GM23338 (cell line): ENCODE measurements at regions not wholly inside any gene's neighbourhood (a gene's known extent, or its start where the extent isn't known, plus 50 kb on each side); places are given as distances from the start of the nearest gene placed in this dataset.

Experiments
- EZH2 ChIP-seq: fragments of 200-600 bp; sonication (generic); IDR thresholded peaks from one replicate; pipeline ENCODE4 v1.8.0; 2017; ENCODE audit warnings: antibody characterized with exemption, mild to moderate bottlenecking, low read depth; ENCODE audit not compliant: unreplicated experiment
- JUNB ChIP-seq: IDR thresholded peaks from one replicate; pipeline ENCODE4 v1.6.1; 2016; ENCODE audit warnings: antibody characterized with exemption; ENCODE audit not compliant: unreplicated experiment
- TF ChIP-seq, protein P1 (sequence below), 2 experiments: fragments of 200-600 bp in 1 of 2; sonication (generic) in 1 of 2; conservative IDR thresholded peaks; 2 replicates each; pipeline versions ENCODE4 v1.5.1 to v1.6.1; 2016 to 2017; ENCODE audit warnings: antibody characterized with exemption in 2 of 2, low read depth in 2 of 2, mild to moderate bottlenecking in 2 of 2, moderate library complexity in 1 of 2

GRCh38 chr9:7236186-7236585 lies 478.4 kb downstream of the KDM4C start:
- TF ChIP-seq EZH2 (no peak), JUNB (no peak)
- TF ChIP-seq, protein P1, sequence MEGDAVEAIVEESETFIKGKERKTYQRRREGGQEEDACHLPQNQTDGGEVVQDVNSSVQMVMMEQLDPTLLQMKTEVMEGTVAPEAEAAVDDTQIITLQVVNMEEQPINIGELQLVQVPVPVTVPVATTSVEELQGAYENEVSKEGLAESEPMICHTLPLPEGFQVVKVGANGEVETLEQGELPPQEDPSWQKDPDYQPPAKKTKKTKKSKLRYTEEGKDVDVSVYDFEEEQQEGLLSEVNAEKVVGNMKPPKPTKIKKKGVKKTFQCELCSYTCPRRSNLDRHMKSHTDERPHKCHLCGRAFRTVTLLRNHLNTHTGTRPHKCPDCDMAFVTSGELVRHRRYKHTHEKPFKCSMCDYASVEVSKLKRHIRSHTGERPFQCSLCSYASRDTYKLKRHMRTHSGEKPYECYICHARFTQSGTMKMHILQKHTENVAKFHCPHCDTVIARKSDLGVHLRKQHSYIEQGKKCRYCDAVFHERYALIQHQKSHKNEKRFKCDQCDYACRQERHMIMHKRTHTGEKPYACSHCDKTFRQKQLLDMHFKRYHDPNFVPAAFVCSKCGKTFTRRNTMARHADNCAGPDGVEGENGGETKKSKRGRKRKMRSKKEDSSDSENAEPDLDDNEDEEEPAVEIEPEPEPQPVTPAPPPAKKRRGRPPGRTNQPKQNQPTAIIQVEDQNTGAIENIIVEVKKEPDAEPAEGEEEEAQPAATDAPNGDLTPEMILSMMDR (conservative IDR thresholded peaks at IDR 0.05; ENCODE audit: low read depth in 2 of 2): no peak
